H1 (cell line): ENCODE measurements at regions not wholly inside any gene's neighbourhood (a gene's known extent, or its start where the extent isn't known, plus 50 kb on each side); places are given as distances from the start of the nearest gene placed in this dataset.

Source experiments
- CTCF ChIA-PET: fragments of 300-600 bp; sonication (Branson Sonifier 250); formaldehyde crosslinking; loops from one replicate; lab custom pipeline; 2021; ENCODE audit not compliant: partially characterized antibody; lab: Charles Lee
- POLR2A ChIA-PET: fragments of 300-600 bp; sonication (Branson Sonifier 250); formaldehyde crosslinking; loops from one replicate; lab custom pipeline; 2021; ENCODE audit warnings: inconsistent platforms; ENCODE audit not compliant: partially characterized antibody; lab: Charles Lee
- DNase-seq, 2 experiments: peaks; one replicate each; pipeline versions ENCODE4 v3.0.0 to v3.0.0-alpha.2; 2010 to 2022; ENCODE audit warnings: low spot score in 2 of 2, low read depth in 1 of 2, mixed read lengths in 1 of 2
- FAIRE-seq: peaks from 2 replicates; lab custom pipeline; 2011; peaks lifted over from hg19 to GRCh38; lab: Jason Lieb, UNC
- H2AFZ ChIP-seq: 2 replicates; pipeline ENCODE4 v1.8.1; 2012; ENCODE audit warnings: low read length, inconsistent platforms
- H2AK5ac ChIP-seq: 2 replicates; pipeline ENCODE4 v1.6.1; 2013; ENCODE audit warnings: low read depth, low read length
- H2BK120ac ChIP-seq: replicated peaks from 2 replicates; pipeline ENCODE3; 2013; ENCODE audit warnings: low read depth, low read length, inconsistent platforms
- H2BK12ac ChIP-seq: 2 replicates; pipeline ENCODE4 v1.6.1; 2013; ENCODE audit warnings: low read depth, low read length
- H2BK15ac ChIP-seq: 2 replicates; pipeline ENCODE4 v1.6.1; 2013; ENCODE audit warnings: low read length
- H2BK20ac ChIP-seq: 2 replicates; pipeline ENCODE4 v1.6.1; 2013; ENCODE audit warnings: low read length
- H2BK5ac ChIP-seq: 2 replicates; pipeline ENCODE4 v1.6.1; 2013; ENCODE audit warnings: low read depth, low read length
- H3K14ac ChIP-seq: 2 replicates; pipeline ENCODE4 v1.6.1; 2013; ENCODE audit warnings: inconsistent platforms; ENCODE audit not compliant: insufficient read length
- H3K18ac ChIP-seq: 2 replicates; pipeline ENCODE4 v1.6.1; 2013; ENCODE audit warnings: low read length; ENCODE audit errors: extremely low read depth
- H3K23ac ChIP-seq: 2 replicates; pipeline ENCODE4 v1.6.1; 2013; ENCODE audit warnings: inconsistent platforms; ENCODE audit not compliant: insufficient read length
- H3K23me2 ChIP-seq: 2 replicates; pipeline ENCODE4 v1.6.1; 2013; ENCODE audit warnings: low read depth, low read length
- H3K27ac ChIP-seq: 2 replicates; pipeline ENCODE4 v1.6.1; 2011; ENCODE audit warnings: low read depth, low read length, inconsistent platforms
- H3K27me3 ChIP-seq, 4 experiments: replicated peaks in 1 of 4; 1 replicate in 1 of 4; 2 replicates in 3 of 4; pipeline versions ENCODE4 v1.6.1 to v1.8.1; 2011 to 2013; ENCODE audit warnings: low read length in 3 of 4, mild to moderate bottlenecking in 3 of 4, inconsistent platforms in 2 of 4, mixed read lengths in 2 of 4, moderate library complexity in 1 of 4; ENCODE audit not compliant: control insufficient read depth in 3 of 4, insufficient read depth in 3 of 4; ENCODE audit errors: extremely low read depth in 1 of 4
- H3K36me3 ChIP-seq, 4 experiments: 2 replicates each; pipeline versions ENCODE4 v1.6.1 to v1.8.1; 2011 to 2013; ENCODE audit warnings: mild to moderate bottlenecking in 4 of 4, low read length in 3 of 4, moderate library complexity in 2 of 4, control low read depth in 1 of 4, inconsistent platforms in 1 of 4; ENCODE audit not compliant: insufficient read depth in 4 of 4, control insufficient read depth in 2 of 4
- H3K4ac ChIP-seq: replicated peaks from 2 replicates; pipeline ENCODE3; 2013; ENCODE audit warnings: low read length, low read depth, mixed read lengths, inconsistent platforms; ENCODE audit not compliant: insufficient read length
- H3K4me1 ChIP-seq, 4 experiments: replicated peaks in 1 of 4; 1 replicate in 1 of 4; 2 replicates in 3 of 4; pipeline versions ENCODE4 v1.6.1 to v1.8.1; 2011 to 2013; ENCODE audit warnings: low read length in 3 of 4, inconsistent platforms in 2 of 4, mixed read lengths in 1 of 4; ENCODE audit not compliant: insufficient read depth in 4 of 4, control insufficient read depth in 3 of 4
- H3K4me2 ChIP-seq, 2 experiments: 2 replicates each; pipeline versions ENCODE4 v1.6.1 to v1.8.1; 2011 to 2013; ENCODE audit warnings: low read depth in 2 of 2, low read length in 2 of 2, control low read depth in 1 of 2, inconsistent platforms in 1 of 2, mild to moderate bottlenecking in 1 of 2; ENCODE audit not compliant: insufficient read depth in 1 of 2
- H3K4me3 ChIP-seq, 4 experiments: fragments of 200-600, 300-600 bp in 1 of 4; sonication (generic), shearing (Covaris generic), sonication (Bioruptor Twin) in 1 of 4; 2 replicates each; pipeline versions ENCODE4 v1.5.1 to v1.8.1; 2011 to 2016; ENCODE audit warnings: low read length in 4 of 4, low read depth in 3 of 4, control low read depth in 2 of 4, inconsistent platforms in 2 of 4, mild to moderate bottlenecking in 2 of 4, mixed read lengths in 1 of 4, moderate library complexity in 1 of 4; ENCODE audit not compliant: insufficient read depth in 2 of 4; ENCODE audit errors: extremely low read depth in 1 of 4
- H3K56ac ChIP-seq: replicated peaks from 2 replicates; pipeline ENCODE3; 2013; ENCODE audit warnings: low read depth, mild to moderate bottlenecking, mixed read lengths, low read length, inconsistent platforms; ENCODE audit not compliant: insufficient read length
- H3K79me1 ChIP-seq: 2 replicates; pipeline ENCODE4 v1.6.1; 2013; ENCODE audit warnings: low read depth, low read length, control low read depth
- H3K79me2 ChIP-seq, 2 experiments: 2 replicates each; pipeline versions ENCODE4 v1.6.1 to v1.8.1; 2012 to 2013; ENCODE audit warnings: low read length in 2 of 2, mild to moderate bottlenecking in 2 of 2, inconsistent platforms in 1 of 2; ENCODE audit not compliant: insufficient read depth in 2 of 2, control insufficient read depth in 1 of 2
- H3K9ac ChIP-seq, 4 experiments: replicated peaks in 1 of 4; 1 replicate in 1 of 4; 2 replicates in 3 of 4; pipeline versions ENCODE4 v1.6.1 to v1.8.1; 2011 to 2013; ENCODE audit warnings: low read depth in 3 of 4, low read length in 3 of 4, control low read depth in 2 of 4, mild to moderate bottlenecking in 2 of 4, moderate library complexity in 2 of 4, inconsistent platforms in 1 of 4; ENCODE audit errors: extremely low read depth in 1 of 4
- H3K9me3 ChIP-seq, 2 experiments: 2 replicates each; pipeline versions ENCODE4 v1.6.1 to v1.8.1; 2012 to 2013; ENCODE audit warnings: mild to moderate bottlenecking in 2 of 2, moderate library complexity in 2 of 2, control low read depth in 1 of 2, inconsistent platforms in 1 of 2, low read depth in 1 of 2, low read length in 1 of 2, mixed read lengths in 1 of 2; ENCODE audit not compliant: insufficient read depth in 2 of 2
- H4K20me1 ChIP-seq, 2 experiments: replicated peaks in 1 of 2; 2 replicates each; pipeline versions ENCODE3 to v1.8.1; 2011 to 2013; ENCODE audit warnings: inconsistent platforms in 2 of 2, low read length in 2 of 2, mild to moderate bottlenecking in 1 of 2; ENCODE audit not compliant: insufficient read depth in 2 of 2, control insufficient read depth in 1 of 2
- H4K5ac ChIP-seq: 2 replicates; pipeline ENCODE4 v1.6.1; 2013; ENCODE audit warnings: low read length, low read depth, mixed read lengths, inconsistent platforms; ENCODE audit not compliant: insufficient read length
- H4K8ac ChIP-seq: 2 replicates; pipeline ENCODE4 v1.8.0; 2013; ENCODE audit warnings: mild to moderate bottlenecking, moderate library complexity, low read length, inconsistent platforms; ENCODE audit not compliant: insufficient read depth; ENCODE audit errors: extremely low read depth
- H4K91ac ChIP-seq: replicated peaks from 2 replicates; pipeline ENCODE3; 2013; ENCODE audit warnings: low read length, mixed read lengths, inconsistent platforms; ENCODE audit not compliant: insufficient read length
- SP1 ChIP-seq: IDR thresholded peaks from 2 replicates; pipeline ENCODE4 v1.6.1; 2011; ENCODE audit warnings: low read depth, low read length
- SP4 ChIP-seq: IDR thresholded peaks from 2 replicates; pipeline ENCODE4 v1.6.1; 2012; ENCODE audit warnings: low read length, inconsistent platforms
- WGBS, 2 experiments: shearing (Covaris generic) in 1 of 2; methylation state at CpG; one replicate each; pipeline versions ENCODE4 v1.1.6 to v1.1.7; 2013 to 2015; ENCODE audit warnings: low lambda C conversion rate in 2 of 2, mixed read lengths in 2 of 2, inconsistent platforms in 1 of 2, low coverage in 1 of 2, missing lambda C conversion rate in 1 of 2; ENCODE audit not compliant: insufficient replicate concordance in 2 of 2, insufficient coverage in 1 of 2, insufficient read length in 1 of 2; ENCODE audit errors: extremely low coverage in 1 of 2, missing lambda C conversion rate in 1 of 2; 5-methylcytosine and 5-hydroxymethylcytosine counted together

- no peak overlapping the region for H4K5ac ChIP-seq
- no peak overlapping the region for H4K8ac ChIP-seq
- no peaks in the 10 kb centered on the region for H3K79me2 ChIP-seq
- no peak overlapping the region for H3K4me2 ChIP-seq
- H3K4me3 ChIP-seq = no peak overlapping the region
- H3K23ac ChIP-seq = no peak overlapping the region
- no peak overlapping the region for H2BK120ac ChIP-seq
- no peaks in the 10 kb centered on the region for H3K4me1 ChIP-seq
- no peaks in the 10 kb centered on the region for H3K79me1 ChIP-seq
- H3K23me2 ChIP-seq = no peaks in the 10 kb centered on the region
- H3K36me3 ChIP-seq = no peaks in the 10 kb centered on the region
- WGBS, 2 experiments = 91% methylated on average over 2 of the region's 2 CpGs; no CpG with 5 or more reads in 1 of the 2 experiments
- no peak for DNase-seq
- no peaks in the 10 kb centered on the region for H3K9me3 ChIP-seq
- H3K27ac ChIP-seq = no peak overlapping the region
- TF ChIP-seq SP1 = no peak
- no peak for TF ChIP-seq SP4
- no peaks in the 10 kb centered on the region for H4K20me1 ChIP-seq
- no peak overlapping the region for H2BK12ac ChIP-seq
- no peak overlapping the region for H3K14ac ChIP-seq
- no peaks in the 10 kb centered on the region for H3K27me3 ChIP-seq
- H3K18ac ChIP-seq = no peak overlapping the region
- ChIA-PET CTCF (interaction anchor here (1.6 kb wide), 2 partner anchors 19 to 264 kb away, joined by 4 read pairs; no protein-coding TSS in a partner anchor), POLR2A (no interaction called here)
- H2BK5ac ChIP-seq = no peak overlapping the region
- H4K91ac ChIP-seq = no peak overlapping the region
- peak; percentile 57 for FAIRE-seq
- no peak overlapping the region for H2BK15ac ChIP-seq
- no peak overlapping the region for H2BK20ac ChIP-seq
- H3K4ac ChIP-seq = no peak overlapping the region
- H3K9ac ChIP-seq = no peak overlapping the region
- H3K56ac ChIP-seq = no peak overlapping the region
- H2AK5ac ChIP-seq = no peak overlapping the region
- H2AFZ ChIP-seq = no peak overlapping the region
Observed at GRCh38 chr2:49686291-49686690, 532.0 kb upstream of the FSHR start.
